ENCODE measurements at regions not wholly inside any gene's neighbourhood (a gene's known extent, or its start where the extent isn't known, plus 50 kb on each side); places are given as distances from the start of the nearest gene placed in this dataset.

DNA sequence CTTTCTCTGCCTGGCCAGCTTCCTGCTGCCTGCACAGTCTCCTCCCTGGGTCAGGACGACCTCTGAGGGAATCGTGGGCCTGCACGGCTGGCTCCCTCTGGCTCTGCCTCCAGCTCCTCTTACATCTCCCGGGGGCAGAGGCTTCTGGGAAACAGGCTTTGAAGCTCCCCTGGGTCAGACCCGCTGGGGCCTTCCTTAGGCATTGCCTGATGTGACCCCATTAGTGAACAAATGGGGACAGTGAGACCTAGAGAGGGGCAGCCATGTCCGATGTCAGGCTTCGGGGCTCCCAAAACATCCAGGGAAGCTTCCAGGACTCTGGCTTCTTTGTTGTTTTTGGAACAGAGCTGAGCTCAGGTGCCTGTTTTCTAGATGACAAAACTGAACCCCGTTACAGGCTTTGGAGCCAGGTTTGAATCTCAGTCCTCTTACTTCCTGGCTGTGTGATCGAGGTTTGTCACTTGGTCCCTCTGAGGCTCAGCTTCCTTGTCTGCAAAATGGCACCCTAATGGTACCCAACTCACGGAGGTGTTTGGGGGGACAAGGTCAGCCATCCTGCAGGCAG is 94.3 kb downstream of the CEBPB start:
- DNase-seq (ENCODE audit: low read depth in 4 of 4, low spot score in 2 of 4) = peak in 2 of 4 donors; percentile 27 to 47

DNA sequence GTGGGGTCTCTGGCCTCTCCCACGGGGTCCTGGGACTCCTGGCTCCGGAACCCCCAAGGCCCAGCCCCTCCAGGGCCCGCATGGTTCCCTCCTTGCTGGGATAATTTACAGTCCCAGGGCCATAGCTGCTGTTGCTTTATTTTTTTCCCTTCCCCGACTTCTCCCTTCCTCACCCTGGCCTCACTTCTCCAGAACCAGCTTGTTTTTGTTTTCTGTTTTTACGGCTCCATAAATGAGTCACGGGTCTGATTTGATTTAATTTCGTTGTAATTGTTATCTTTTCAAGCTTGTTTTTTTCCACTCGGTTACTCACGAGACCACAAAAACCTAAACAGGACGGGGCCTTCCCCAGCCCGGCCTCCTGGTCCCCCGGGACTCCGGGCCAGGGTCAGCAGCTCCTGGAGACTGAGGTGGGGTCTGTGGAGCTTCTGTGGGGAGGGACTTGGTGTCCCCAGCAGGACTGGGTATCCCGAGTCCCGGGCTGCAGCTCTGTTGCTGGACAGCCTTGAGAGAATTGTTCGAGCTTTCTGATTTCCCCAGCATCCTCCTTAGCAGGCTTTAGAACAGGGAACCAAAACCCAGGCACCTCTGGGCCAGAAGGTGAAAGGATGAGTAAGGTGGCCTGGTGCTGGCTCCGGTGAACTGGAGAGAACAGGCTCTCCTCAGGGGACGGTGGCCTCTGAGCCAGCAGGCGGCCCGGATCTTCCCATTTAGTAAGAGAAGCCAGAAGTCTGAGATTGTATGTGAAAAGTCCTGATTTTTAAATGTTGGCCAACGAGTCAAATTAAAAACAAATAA is 94.9 kb downstream of the CEBPB start:
- peak in 2 of 4 donors; percentile 69 to 78 for DNase-seq (ENCODE audit: low read depth in 4 of 4, low spot score in 2 of 4)

DNA sequence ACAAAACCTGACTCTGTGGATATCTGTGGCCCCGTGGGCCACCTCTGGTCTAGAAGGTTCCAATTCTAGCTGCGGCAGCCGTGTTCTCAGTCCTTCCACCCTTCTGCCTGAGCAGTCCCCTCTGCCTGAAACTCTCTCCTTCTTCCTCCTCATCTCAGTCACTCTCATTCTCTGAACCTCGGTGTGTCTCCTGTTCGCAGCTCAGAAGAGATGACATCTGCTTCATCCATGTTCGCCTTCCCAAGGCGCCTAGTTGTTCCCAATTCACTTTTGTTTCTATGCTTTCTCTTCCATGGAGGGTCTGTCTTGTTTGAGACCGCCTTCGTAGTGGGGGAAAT is 95.5 kb downstream of the CEBPB start:
- peak in 1 of 4 donors; percentile 17 for DNase-seq (ENCODE audit: low read depth in 4 of 4, low spot score in 2 of 4)

DNA sequence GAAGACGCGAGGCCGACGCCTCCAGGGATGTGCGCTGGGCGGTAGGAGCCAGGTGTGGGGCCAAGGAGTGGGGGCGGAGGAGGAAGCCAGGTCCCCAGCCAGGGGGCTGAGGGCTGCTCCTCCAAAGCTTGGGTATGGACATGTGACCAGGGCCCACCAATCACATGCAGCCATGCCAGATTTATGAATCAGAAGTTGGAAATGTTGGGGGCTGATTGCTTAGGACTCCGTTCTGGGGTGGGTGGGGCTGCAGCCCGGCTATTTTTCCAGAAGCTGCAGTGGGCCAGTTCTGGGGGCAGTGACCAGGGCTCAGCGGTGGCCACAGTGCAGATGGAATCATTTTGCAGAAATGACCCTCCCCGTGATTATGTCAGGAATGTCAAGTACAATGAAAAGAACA is 96.0 kb downstream of the CEBPB start:
- DNase-seq (ENCODE audit: low read depth in 4 of 4, low spot score in 2 of 4) = no peak

DNA sequence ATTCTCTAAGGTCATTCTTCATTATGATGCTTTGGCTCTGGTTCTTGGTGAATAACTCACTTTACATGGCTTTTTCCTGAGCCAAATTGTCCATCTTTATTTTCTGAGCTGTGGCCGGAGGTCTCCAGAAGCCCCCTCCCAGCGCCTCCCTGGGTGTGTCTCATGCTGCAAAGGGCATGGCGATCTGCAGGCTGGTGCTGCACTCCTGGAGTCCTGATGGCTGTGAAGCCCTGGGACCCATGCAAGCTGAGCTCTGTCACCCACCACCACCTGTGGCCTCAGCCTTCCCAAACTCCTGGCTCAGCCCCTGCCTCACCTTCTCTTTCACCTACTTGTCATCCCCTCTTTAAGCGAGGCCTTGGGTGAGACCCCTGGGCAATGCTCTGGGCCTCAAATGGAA is 96.9 kb downstream of the CEBPB start:
- DNase-seq (ENCODE audit: low read depth in 4 of 4, low spot score in 2 of 4) = no peak

DNA sequence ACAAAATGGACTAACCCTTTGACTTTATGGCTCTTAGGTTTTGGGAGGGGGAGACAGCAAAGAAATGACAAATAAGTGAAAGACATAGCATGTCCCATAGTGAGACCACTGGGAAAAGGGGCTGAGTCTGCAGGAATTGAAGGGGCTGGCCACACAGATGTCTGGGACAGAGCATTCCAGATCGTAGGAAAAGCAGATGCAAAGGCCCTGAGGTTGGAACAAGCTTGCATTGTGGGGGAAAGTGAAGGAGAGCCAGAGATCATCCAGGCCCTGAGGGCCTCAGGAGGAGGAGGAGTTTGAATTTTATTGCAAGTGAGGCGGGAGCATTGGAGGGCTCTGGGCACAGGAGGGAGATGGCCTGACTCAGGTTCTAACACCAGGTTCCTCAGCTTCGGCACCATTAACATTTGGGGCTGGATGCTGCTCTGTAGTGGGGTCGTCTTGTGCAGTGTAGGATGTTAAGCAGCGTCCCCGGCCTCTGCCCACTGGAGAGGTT is 97.5 kb downstream of the CEBPB start:
- no peak for DNase-seq (ENCODE audit: low read depth in 4 of 4, low spot score in 2 of 4)

DNA sequence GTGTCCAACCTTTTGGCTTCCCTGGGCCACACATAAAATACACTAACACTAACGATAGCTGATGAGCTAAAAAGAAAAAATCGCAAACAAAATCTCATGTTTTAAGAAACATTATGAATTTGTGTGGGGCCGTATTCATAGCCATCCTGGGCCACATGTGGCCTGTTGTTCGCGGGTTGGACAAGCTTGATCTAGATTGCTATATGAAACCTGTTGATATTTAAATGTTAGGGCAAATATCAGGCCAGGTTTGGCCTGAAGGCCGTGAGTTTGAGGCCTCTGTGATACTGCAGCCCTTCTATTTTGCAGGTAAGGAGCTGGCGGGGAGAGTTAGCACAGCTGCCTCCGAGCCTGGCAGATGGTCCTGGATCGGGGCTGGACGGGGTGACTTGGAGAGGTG is 99.0 kb downstream of the CEBPB start:
- no peak for DNase-seq (ENCODE audit: low read depth in 4 of 4, low spot score in 2 of 4)

DNA sequence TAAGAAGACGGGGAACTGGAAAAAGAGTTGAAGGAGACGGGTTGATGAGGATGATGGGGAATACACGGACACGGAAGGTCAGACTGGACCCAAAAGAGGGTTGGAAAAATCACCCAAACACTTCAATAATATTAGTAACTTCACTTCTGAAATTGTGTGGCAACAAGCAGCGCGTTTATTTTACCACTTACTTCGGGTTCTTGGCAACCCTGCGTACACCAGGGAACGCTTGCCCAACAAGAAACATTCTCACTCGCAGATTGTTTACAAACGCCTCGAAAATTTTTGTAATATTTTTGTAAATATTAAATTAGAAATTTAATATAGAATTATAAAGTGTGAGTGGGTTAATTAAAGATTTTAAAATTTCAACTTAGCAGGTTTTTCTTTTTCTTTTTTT is 99.5 kb downstream of the CEBPB start:
- no peak for DNase-seq (ENCODE audit: low read depth in 4 of 4, low spot score in 2 of 4)

DNA sequence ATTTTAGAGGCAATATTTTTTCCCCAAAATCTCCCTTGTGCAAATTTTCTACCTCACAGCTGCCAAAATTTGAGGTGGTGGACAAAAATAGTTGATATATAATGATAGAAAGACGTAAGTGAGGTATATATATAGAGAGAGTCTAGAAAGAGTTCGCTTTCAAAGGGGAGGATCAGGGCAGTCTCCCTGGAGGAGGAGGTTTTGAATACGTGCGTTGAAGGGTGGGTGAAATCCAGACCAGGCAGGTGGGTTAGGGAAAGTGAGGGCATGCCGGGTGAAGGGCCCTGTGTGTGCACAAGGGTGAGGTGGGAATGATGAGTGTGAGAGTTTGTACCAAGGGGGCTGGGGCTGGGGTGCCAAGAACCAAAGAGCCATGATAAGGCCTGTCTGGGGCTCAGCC is 100.2 kb downstream of the CEBPB start:
- DNase-seq (ENCODE audit: low read depth in 4 of 4, low spot score in 2 of 4) = no peak

DNA sequence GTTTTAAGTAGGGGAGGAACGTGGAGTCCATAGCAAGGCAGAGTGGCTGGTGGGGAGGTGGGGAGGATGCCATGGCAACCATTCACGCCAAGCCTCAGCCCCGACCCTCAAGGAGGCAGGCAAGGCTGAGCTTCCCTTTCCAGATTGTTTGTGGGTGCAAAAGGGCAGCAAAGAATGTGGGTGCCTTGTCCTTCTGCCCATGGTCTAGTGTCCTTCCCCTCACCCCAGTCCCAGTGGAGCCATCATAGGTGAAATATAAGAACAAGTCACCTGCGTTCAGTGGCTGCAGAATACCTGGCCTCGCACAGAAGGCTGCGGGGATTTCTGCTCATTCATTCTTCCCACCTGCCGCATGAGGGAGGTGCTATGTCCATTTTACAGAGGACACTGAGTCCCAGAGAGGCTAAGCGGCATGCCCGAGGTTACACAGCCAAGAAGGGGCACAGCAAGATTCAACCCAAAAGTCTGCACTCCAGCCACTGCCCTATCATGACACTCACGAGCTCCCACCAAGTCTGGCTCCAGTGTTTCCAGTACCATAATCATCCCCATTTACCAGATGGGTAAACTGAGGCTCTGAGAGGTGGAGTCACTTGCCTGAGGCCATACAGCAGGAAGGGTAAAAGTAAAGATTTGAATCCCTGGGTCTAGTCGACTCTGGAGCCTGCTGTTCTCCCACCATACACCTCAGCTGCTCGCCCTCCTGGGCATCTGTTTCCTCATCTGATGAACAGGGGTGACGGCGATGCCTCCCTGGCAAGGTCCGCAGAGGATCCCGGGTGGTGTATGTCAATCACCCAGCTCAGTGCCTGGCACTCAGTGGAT is 100.8 kb downstream of the CEBPB start:
- DNase-seq (ENCODE audit: low read depth in 4 of 4, low spot score in 2 of 4) = no peak

DNA sequence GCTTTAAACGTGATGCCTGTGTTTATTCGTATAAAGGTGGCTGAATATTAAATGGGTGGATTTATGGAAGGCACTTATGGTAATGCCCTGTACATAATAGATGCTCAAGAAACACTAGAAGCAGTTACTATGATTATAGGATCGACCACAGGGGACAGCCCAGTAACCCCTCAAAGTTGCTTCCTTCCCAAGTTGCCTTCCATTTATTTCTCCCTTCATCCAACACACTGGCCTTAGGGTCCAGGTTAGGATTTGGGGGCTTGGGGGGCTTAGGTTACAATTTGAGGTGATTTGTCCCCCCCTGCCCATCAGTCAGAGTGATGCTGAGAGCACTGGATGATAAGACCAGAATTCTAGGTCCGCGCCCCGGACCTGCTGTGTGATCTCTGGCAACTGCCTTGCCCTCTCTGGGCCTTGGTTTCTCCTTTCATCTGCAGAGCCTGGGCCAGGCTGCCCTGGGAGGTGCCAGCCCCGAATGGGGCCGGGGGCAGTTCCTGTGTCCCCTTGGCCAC is 101.5 kb downstream of the CEBPB start:
- DNase-seq (ENCODE audit: low read depth in 4 of 4, low spot score in 2 of 4) = no peak

DNA sequence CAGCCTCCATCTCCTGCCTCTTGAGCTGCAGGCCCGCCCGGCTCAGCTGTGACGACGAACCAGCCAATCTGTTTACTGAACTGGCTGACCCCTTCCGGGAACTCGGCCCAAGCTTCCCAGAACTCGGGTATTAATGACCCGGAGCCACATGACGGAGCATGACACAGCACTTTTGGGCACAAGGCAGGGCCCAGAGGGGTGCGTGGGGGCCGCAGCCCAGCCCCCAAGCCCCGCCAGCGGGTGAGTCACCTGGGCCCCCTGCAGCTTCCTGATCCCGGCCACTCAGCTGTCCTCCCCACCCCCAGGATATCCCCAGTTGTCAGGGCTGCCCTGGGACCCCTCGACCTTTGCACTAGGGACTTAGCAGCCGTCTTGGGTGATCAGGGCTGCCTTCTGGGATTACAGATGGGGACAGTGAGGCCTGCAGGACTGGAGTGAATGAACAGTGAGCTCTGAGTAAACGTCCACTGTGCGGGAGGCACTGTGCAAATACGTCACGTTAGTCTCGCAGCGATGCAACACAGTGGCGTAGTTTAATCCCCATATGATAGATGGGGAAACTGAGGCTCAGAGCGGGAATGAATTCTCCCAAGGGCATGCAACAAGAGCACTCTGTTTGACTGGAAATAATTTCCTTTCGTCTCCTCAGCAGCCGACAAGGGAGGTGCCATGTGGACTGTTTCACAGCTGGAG is 102.1 kb downstream of the CEBPB start:
- peak in 3 of 4 donors; percentile 37 to 77 (median 73) for DNase-seq (ENCODE audit: low read depth in 4 of 4, low spot score in 2 of 4)

DNA sequence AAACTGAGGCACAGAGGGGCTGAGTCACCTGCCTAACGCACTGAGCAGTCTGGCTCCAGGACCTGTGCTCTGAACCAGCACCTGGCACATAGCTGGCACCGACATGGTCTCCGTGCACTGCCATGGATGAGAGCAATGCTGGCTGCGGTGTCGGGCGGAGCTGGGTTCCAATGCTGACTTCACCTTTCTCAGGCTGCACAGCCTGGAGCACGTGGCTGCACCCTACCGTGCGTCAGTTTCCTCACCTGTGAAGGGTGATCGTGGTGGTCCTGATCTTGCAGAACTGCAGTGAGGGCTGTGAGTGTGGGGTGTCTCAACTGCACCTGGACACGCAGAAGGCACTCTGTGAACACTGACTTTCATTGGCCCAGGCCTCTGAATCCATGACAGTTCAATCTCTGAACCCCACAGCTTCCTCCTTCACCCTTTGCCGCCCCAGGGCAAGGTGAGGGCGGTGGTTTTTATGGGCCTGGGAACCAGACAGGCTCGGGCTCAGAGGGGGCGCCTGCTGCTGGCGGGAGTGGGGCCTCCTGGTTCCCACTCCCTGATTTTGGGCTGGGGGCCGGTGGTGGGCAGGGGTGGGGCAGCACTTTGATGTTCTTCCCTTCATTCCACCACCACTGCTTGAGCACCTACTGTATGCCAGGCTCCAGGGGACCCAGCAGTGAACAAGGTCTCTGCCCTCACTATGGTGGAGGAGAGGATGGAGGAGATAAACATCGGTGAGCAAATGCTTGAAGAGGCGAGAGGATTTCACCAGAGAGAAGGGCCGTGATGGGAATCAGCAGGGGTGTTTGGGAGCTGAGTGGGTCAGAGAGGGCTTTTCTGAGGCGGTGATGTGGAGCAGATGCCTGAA is 102.9 kb downstream of the CEBPB start:
- no peak for DNase-seq (ENCODE audit: low read depth in 4 of 4, low spot score in 2 of 4)

DNA sequence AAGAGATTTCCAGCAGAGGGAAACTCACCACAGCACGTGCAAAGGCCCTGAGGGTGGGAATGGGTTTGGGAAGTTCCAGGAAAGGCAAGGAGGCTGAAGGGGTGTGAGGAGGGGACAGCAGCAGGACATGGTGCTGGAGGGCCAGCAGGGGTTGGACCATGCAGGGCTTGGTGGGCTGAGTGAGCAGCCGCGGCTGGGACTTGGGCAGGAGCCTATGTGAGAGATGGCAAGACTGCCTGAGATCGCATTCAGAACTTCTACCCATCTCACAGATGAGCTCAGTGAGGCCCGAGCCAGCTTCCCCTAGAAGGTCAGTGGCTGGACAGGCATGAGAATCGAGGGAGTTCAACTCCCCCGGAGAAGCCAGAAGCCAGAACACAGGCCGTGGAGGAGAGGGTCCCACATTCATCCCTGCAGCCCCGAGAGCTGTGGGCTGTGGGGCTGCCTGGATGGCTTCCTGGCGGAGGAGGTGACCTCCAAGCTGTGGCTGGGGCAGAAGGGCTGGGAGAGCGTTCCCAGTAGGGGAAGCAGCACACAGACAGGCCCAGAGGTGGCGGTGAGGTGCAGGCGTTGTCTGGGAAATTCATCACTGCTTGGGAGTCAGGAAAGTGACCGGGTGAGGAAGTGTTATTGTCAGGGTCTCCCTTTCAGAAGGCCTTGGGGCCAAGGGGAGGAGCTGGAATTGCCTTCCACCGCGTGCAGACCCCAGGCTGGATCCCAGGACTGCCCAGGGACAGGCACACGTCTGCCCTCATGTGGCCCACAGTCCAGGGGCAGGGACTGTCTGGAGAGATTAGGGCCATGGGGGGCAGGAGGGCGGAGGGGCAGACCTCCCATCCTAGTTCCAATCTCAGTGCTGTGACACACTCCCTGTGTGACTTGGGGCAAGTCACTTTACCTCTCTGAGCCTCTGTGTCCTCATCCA is 103.8 kb downstream of the CEBPB start:
- DNase-seq (ENCODE audit: low read depth in 4 of 4, low spot score in 2 of 4) = no peak

DNA sequence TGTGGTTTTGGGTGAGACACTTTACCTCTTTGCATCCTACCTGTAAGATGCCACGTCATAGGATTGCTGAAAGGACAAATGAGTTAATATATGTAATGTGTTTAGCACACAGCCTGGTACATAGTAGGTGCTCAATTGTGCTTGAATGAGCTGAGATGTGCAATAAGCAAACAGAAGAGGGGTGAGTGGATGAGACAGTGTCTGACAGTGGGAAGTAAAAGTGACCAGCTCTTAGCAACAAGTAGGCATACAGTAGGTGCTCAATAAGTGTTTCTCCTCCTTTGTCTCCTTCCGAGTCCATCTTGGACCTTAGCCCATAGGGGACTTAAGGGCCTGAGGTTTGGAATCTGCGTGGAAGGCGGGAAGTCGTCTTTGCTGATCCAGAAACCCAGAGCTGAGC is 104.7 kb downstream of the CEBPB start:
- no peak for DNase-seq (ENCODE audit: low read depth in 4 of 4, low spot score in 2 of 4)

DNA sequence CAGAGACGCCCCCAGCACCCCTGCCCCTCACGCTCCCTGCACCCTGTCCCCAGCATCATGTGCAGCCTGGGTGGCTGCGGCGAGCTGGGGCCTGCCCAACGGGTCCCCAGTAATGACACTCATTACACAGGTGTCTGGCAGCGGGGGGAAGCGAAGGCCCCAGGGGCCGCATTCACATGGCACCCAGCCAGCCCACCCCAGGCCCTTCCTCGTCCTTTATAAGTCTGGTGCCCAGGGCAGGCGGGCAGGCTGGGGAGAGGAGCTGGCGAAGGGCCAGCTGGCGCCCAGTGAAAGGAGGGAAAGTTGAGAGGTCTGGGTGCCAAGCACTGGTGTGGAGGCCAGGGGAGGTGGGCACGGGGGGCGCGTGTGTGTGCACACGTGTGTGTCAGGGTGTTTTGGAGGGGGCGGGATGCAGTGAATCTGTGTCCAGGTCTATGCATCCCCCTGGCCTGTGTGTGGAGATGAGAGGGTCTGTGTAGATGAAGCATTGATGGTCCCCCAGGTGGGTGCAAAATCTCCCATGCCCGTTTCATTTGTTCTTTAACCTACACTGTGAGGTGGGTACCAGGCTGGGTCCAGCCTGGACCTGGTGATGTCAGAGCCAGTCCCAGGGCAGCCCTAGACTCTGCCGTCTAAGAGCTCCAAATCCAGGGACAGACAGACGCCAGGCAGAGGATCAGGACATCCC is 105.3 kb downstream of the CEBPB start:
- no peak for DNase-seq (ENCODE audit: low read depth in 4 of 4, low spot score in 2 of 4)

DNA sequence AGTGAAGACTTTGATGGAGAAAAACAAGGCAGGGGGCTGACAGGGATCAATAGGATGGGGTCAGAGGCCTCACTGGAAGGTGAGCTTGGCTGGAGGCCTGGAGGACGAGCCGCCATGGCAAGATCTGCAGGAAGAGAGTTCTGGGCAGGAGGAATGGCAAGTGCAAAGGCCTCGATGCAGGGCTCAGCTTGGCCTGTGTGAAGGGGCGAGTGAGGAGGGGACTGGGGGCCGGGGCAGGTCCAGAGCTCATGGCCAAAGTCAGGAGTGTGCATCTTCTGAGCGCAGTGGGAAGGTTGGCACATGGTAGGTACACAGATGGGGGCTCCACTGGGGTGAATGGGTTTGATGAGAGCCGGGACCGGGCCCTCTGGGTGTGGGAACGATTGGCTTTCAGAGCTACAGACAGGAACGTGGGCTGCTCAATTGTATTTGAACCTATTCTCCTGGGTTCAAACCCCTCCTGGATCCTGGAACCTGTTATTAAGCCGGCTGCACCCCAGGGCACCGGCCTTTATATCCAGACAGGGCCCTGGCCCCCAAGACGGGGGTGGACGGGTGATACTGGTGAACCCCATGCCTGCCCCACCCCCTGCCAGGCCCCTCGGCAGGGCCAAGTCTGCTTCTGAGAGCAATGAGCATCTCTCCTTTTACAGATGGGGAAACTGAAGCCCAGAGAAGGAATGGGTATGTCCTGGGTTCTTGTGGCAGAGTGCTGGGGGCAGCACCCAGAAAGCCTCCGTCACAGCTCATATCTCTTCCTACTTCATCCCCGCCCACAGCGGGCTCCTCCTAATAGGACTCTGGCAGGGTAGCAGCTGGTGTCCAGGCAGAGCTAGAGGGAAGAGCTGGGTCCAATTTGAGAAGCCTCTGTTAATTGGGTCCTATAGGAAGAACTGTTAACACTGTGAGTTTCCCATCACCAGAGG is 106.1 kb downstream of the CEBPB start:
- DNase-seq (ENCODE audit: low read depth in 4 of 4, low spot score in 2 of 4) = no peak

Measured in left renal cortex interstitium (tissue), 4 donors.